Esophagus squamous epithelium (tissue), 4 donors: ENCODE measurements at regions not wholly inside any gene's neighbourhood (a gene's known extent, or its start where the extent isn't known, plus 50 kb on each side); places are given as distances from the start of the nearest gene placed in this dataset.

Experiments used
- POLR2A ChIP-seq, 4 donors: fragments of 450-650 bp; IDR thresholded peaks; one replicate each; pipeline ENCODE4 v1.6.1; 2017; ENCODE audit warnings: antibody characterized with exemption in 4 of 4, mild to moderate bottlenecking in 4 of 4, moderate library complexity in 3 of 4
- TF ChIP-seq, protein P1 (sequence below), 6 experiments: fragments of 450-650 bp in 4 of 6; fragments of 200-600 bp in 2 of 6; sonication (generic) in 2 of 6; IDR thresholded peaks; one replicate each; pipeline ENCODE4 v1.5.1; 2016 to 2019; ENCODE audit warnings: antibody characterized with exemption in 6 of 6, mild to moderate bottlenecking in 4 of 6, moderate library complexity in 4 of 6

DNA sequence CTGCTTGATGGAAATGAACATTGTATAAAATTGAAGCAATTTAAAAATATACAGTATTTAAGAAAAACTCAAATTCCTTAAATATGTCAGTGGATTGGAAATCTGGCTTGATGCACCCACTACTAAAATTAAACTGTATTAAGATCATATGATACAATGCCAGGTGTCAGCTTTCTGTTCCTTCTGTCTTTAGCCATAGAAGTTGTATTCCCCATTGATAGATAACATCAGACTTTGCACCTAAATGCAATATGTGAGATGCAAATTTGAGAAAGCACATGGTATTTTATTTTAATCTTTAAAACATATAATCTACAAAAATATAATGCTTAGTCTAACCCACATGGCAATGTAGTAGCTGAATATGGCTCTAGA, 697.4 kb upstream of the WWC1 start:
- TF ChIP-seq, protein P1, sequence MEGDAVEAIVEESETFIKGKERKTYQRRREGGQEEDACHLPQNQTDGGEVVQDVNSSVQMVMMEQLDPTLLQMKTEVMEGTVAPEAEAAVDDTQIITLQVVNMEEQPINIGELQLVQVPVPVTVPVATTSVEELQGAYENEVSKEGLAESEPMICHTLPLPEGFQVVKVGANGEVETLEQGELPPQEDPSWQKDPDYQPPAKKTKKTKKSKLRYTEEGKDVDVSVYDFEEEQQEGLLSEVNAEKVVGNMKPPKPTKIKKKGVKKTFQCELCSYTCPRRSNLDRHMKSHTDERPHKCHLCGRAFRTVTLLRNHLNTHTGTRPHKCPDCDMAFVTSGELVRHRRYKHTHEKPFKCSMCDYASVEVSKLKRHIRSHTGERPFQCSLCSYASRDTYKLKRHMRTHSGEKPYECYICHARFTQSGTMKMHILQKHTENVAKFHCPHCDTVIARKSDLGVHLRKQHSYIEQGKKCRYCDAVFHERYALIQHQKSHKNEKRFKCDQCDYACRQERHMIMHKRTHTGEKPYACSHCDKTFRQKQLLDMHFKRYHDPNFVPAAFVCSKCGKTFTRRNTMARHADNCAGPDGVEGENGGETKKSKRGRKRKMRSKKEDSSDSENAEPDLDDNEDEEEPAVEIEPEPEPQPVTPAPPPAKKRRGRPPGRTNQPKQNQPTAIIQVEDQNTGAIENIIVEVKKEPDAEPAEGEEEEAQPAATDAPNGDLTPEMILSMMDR (IDR thresholded peaks at IDR 0.05), result no peak
- TF ChIP-seq POLR2A (IDR thresholded peaks at IDR 0.05), result no peak
